ENCODE measurements at regions not wholly inside any gene's neighbourhood (a gene's known extent, or its start where the extent isn't known, plus 50 kb on each side); places are given as distances from the start of the nearest gene placed in this dataset.

- in situ Hi-C loops (cut with MboI; ENCODE audit: low sequenced_read_pairs), result no loop called here
Measured at GRCh38 chr2:128548461-128548891, 229.8 kb upstream of the HS6ST1 start.

- in situ Hi-C loops (cut with MboI; ENCODE audit: low sequenced_read_pairs), result no loop called here
Measured at GRCh38 chr2:128549094-128549493, 230.4 kb upstream of the HS6ST1 start.

DNA sequence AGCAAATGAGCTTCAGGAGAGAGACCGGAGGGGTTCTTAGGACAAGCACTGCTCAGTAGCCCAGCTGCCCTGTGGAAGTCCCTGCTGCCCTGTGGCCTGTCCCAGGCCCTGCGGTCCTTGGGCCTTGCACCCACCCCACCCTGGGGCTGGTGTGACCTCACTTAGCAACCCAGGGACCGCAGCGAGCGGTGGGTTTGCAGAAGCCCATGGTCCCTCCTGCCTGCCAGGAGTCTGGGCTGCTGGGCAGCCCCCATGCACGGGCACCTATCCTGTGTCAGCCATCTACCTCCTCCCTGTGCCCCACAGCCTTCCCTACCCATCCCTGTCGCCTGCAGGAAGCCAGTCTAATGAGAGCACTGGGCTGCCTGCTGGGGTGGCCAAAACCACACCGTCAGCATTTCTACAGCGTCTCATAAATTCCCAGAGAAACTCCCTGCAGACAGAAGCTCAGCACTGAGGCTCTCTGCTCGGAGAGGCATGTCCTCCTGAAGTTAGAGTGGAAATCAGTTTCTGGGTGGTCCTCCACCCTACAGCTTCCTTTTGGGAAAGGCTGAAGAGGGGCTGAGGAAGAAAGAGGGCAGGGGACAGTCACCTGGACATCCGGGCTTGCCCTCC lies 231.1 kb upstream of the HS6ST1 start:
- in situ Hi-C loops (cut with MboI; ENCODE audit: low sequenced_read_pairs), result no loop called here

DNA sequence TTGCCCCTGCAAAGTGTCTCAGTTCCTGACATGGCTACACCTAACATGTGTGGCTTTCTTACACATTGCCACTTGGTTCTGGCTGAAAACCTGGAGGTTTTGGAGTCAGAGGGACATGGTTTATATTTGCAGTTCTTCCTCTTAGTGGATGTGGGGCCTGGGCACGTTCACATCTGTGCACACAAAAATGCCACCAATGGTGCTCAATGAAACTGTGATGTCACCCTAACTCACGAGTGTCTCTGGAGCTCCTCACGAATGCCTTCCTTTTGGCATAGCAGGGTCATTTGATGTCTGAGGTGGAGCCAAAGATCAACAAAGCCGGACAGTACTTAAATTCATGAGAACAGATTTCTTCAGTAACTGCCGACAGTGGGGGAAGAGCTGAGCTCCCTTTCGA lies 231.7 kb upstream of the HS6ST1 start:
- in situ Hi-C loops (cut with MboI; ENCODE audit: low sequenced_read_pairs), result no loop called here

GRCh38 chr2:128550801-128551416 lies 232.2 kb upstream of the HS6ST1 start:
- in situ Hi-C loops (cut with MboI; ENCODE audit: low sequenced_read_pairs), result no loop called here

DNA sequence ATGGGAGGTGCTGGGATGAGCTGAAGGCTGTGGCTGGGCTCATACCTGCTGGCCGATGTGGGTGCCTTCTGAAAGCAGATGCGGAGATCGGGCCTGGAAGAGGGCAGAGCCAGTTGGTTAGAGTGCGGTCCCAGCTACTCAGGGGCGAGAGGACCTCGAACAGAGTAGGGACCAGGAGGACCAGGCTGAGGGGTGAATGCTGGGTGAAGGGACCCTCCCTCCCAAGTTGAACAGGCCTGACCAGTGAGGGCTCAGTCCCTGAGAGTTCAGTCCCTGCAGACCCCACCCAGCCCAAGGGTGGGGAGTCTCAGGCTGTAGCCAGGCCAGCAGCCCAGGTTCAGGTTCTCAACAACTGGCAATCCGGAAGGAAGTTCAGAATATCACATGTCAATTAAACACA lies 232.8 kb upstream of the HS6ST1 start:
- in situ Hi-C loops (cut with MboI; ENCODE audit: low sequenced_read_pairs), result no loop called here

- in situ Hi-C loops (cut with MboI; ENCODE audit: low sequenced_read_pairs), result no loop called here
Measured at GRCh38 chr2:128552141-128552805, 233.6 kb upstream of the HS6ST1 start.

DNA sequence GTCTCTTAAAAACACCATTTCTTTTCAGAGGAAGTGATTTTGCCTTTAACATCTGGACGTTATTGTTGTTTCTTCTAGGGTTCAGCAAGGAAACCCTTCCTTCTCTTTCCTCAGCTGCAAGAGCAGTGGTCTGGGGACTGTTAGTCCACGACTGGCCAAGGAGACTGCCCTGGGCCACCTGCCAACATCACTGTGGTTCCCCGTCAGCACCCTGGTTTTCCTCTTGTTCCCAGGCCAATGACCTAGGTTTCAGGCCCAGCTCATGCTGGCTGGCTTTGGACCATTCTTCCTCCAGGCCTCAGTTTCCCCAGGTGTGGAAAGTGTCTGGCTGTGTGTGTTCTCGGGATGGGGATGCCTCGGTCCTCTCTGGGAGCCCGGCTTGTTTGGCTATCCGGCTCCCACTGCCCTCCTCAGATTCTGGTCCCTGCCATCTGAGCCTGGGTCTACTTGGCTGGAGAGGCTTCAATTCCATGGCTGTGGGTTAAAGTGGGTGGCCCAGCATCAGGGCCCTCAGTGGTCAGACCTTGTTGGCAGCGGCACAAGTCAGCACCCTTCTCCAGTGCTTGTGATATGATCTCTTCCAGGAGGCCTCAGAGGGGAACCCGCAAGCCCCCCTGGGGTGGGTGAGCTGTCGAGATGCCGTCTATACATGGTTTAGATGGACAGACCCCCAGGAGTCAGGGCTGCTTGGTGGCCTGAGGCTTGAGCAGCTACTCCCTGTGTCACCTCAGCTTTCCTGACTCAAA lies 234.3 kb upstream of the HS6ST1 start:
- in situ Hi-C loops (cut with MboI; ENCODE audit: low sequenced_read_pairs), result no loop called here

DNA sequence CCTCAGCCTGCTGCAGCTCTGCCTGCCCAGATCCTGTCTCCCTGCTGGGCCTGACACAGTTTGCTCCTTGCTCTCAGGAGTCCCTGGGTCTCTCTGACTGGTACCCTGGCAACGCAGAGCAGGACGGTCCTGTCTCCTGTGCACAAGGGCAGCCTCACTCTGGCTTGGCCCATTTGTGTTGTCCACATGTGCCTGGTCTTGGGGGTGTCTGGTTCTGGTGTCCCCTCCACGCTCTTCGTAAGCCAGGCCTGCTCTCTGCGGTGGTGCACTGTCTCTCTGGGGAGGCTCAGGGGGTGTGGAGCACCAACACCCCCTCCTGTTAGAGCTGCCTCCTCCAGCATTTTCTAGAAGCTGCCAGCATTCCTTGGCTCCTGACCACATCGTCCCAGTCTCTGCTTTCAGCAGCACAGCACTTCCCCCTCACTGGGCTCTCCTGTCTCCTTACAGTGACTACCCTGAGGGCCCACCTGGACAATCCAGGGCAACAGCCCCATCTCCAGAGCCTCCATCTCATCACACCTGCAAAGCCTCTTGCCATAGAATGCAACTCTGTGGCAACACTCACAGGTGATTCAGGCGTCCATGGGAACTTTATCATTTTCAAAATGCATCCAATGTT lies 235.6 kb upstream of the HS6ST1 start:
- in situ Hi-C loops (cut with MboI; ENCODE audit: low sequenced_read_pairs), result no loop called here

DNA sequence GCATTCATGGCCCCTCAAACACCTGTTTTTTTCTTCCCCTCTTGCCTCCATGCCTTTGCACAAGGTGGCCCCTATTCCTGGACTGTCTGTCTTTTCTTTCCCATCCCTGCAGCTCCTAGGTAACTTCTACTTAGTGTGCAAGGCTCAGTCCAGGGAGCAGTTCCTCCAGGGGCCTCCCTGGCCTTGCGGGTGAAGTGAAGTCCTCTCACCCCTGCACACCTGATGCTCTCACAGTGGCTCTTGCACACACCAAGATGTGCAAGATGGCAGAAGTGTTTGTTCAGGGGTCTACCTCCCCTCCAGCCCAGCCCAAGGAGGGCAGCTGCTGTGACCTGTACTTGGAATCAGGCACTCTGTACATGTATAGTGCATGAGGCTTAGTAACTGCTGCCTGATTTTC lies 236.8 kb upstream of the HS6ST1 start:
- in situ Hi-C loops (cut with MboI; ENCODE audit: low sequenced_read_pairs), result no loop called here

DNA sequence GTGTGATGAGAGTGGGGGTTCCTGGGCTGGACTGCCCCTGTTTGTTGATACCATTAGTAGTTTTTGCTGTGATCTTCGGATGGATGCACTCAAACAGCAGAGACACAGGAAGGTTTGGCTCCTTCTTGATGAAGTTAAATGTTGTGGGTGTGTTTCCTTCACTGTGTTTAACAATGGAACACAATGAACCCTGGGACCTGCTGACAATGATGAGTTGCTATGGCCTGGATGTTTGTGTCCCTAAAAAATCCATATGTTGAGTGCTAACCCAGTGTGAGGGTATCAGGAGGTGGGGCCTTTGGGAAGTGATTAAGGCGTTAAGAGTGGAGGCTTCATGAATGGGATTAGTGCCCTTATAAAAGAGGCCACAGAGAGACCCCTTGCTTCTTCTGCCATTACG lies 237.4 kb upstream of the HS6ST1 start:
- in situ Hi-C loops (cut with MboI; ENCODE audit: low sequenced_read_pairs), result no loop called here

- in situ Hi-C loops (cut with MboI; ENCODE audit: low sequenced_read_pairs), result no loop called here
Measured at GRCh38 chr2:128556633-128557032, 238.0 kb upstream of the HS6ST1 start.

GRCh38 chr2:128557069-128557468 lies 238.4 kb upstream of the HS6ST1 start:
- in situ Hi-C loops (cut with MboI; ENCODE audit: low sequenced_read_pairs), result no loop called here

DNA sequence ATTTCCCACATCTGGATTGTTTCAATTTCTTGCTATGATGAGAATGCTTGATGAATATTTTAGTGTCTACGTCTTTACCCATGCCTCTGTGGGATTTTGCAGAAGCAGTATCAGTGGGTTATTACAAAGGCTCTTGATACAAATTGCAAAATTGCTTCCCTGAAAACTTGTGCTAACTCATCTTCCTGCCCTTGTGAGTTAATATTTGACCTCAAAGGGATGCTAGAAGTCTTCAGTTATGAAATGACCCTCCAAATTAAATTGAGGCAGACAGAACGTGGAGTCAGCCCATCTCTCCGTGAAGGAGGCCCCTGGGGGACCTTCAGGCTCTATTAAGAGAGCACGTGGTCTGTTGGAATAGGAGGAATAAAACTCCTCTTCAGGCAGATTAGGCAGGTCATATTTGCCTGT lies 239.2 kb upstream of the HS6ST1 start:
- in situ Hi-C loops (cut with MboI; ENCODE audit: low sequenced_read_pairs), result no loop called here

GRCh38 chr2:128558441-128558840 lies 239.8 kb upstream of the HS6ST1 start:
- in situ Hi-C loops (cut with MboI; ENCODE audit: low sequenced_read_pairs), result no loop called here

GRCh38 chr2:128558895-128559532 lies 240.3 kb upstream of the HS6ST1 start:
- in situ Hi-C loops (cut with MboI; ENCODE audit: low sequenced_read_pairs), result no loop called here

GRCh38 chr2:128559533-128560515 lies 241.2 kb upstream of the HS6ST1 start:
- in situ Hi-C loops (cut with MboI; ENCODE audit: low sequenced_read_pairs), result no loop called here

GRCh38 chr2:128560718-128561117 lies 242.1 kb upstream of the HS6ST1 start:
- in situ Hi-C loops (cut with MboI; ENCODE audit: low sequenced_read_pairs), result no loop called here

GRCh38 chr2:128562471-128563347 lies 244.0 kb upstream of the HS6ST1 start:
- in situ Hi-C loops (cut with MboI; ENCODE audit: low sequenced_read_pairs), result no loop called here

All from HL-60/S4 (cell line).